HEK293 (cell line): ENCODE measurements at regions not wholly inside any gene's neighbourhood (a gene's known extent, or its start where the extent isn't known, plus 50 kb on each side); places are given as distances from the start of the nearest gene placed in this dataset.

ENCODE experiments used
- BCL11A ChIP-seq: fragments of 450-650 bp; formaldehyde crosslinking; IDR thresholded peaks from 2 replicates; pipeline ENCODE4 v1.5.1; 2016; ENCODE audit warnings: low read depth, missing biosample characterization, missing genetic modification characterization
- ZBTB21 ChIP-seq: fragments of 450-650 bp; formaldehyde crosslinking; IDR thresholded peaks from 2 replicates; pipeline ENCODE4 v1.5.1; 2017; ENCODE audit warnings: missing biosample characterization, missing genetic modification characterization
- ZFP69B ChIP-seq: fragments of 450-650 bp; formaldehyde crosslinking; IDR thresholded peaks from 2 replicates; pipeline ENCODE4 v1.5.1; 2016; ENCODE audit warnings: missing biosample characterization, missing genetic modification characterization
- ZNF175 ChIP-seq: fragments of 450-650 bp; formaldehyde crosslinking; IDR thresholded peaks from 2 replicates; pipeline ENCODE4 v1.5.1; 2016; ENCODE audit warnings: missing biosample characterization, missing genetic modification characterization
- ZNF202 ChIP-seq: fragments of 450-650 bp; formaldehyde crosslinking; IDR thresholded peaks from 2 replicates; pipeline ENCODE4 v1.5.1; 2016; ENCODE audit warnings: missing biosample characterization, missing genetic modification characterization, borderline replicate concordance
- ZNF24 ChIP-seq: fragments of 450-650 bp; formaldehyde crosslinking; IDR thresholded peaks from 2 replicates; pipeline ENCODE4 v1.5.1; 2016; ENCODE audit warnings: missing biosample characterization, missing genetic modification characterization
- ZNF48 ChIP-seq: fragments of 450-650 bp; formaldehyde crosslinking; IDR thresholded peaks from 2 replicates; pipeline ENCODE4 v1.5.1; 2016; ENCODE audit warnings: missing biosample characterization, missing genetic modification characterization
- ZNF544 ChIP-seq: fragments of 450-650 bp; formaldehyde crosslinking; IDR thresholded peaks from 2 replicates; pipeline ENCODE4 v1.5.0; 2017; ENCODE audit warnings: missing biosample characterization, missing genetic modification characterization
- ZNF610 ChIP-seq: fragments of 450-650 bp; formaldehyde crosslinking; IDR thresholded peaks from 2 replicates; pipeline ENCODE4 v1.5.1; 2016; ENCODE audit warnings: missing biosample characterization, missing genetic modification characterization, borderline replicate concordance
- TF ChIP-seq, protein P1 (sequence below): fragments of 450-650 bp; formaldehyde crosslinking; IDR thresholded peaks from 2 replicates; pipeline ENCODE4 v1.5.1; 2016; ENCODE audit warnings: missing biosample characterization, missing genetic modification characterization
- TF ChIP-seq, protein P2 (sequence below): fragments of 450-650 bp; formaldehyde crosslinking; IDR thresholded peaks from 2 replicates; pipeline ENCODE4 v1.5.1; 2016; ENCODE audit warnings: missing biosample characterization, missing genetic modification characterization, low read depth
- TF ChIP-seq, protein P3 (sequence below): fragments of 450-650 bp; formaldehyde crosslinking; conservative IDR thresholded peaks from 2 replicates; pipeline ENCODE4 v1.5.1; 2016; ENCODE audit warnings: low read depth, missing biosample characterization, missing genetic modification characterization
- TF ChIP-seq, protein P4 (sequence below): fragments of 450-650 bp; formaldehyde crosslinking; IDR thresholded peaks from 2 replicates; pipeline ENCODE4 v1.5.1; 2016; ENCODE audit warnings: missing biosample characterization, missing genetic modification characterization

DNA sequence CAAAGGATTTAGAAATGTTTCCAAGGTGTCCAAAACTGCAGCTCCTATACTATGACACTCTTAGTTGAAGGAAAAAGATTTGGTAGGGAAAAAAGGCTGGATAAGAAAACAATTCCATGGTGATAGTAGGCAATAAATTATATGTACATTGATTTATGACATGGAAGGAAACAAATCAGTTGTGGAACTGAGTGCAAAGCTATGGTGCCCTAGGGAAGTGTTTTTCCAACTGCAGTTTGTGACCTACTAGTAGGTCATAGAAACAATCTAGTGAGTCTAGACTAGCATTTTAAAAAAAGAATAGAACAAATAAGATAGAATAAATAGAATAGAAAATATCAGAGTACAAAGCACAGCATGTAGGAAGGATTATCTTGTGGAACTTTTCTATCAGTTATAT is 58.4 kb upstream of the TSPAN5 start:
- TF ChIP-seq, protein P1, sequence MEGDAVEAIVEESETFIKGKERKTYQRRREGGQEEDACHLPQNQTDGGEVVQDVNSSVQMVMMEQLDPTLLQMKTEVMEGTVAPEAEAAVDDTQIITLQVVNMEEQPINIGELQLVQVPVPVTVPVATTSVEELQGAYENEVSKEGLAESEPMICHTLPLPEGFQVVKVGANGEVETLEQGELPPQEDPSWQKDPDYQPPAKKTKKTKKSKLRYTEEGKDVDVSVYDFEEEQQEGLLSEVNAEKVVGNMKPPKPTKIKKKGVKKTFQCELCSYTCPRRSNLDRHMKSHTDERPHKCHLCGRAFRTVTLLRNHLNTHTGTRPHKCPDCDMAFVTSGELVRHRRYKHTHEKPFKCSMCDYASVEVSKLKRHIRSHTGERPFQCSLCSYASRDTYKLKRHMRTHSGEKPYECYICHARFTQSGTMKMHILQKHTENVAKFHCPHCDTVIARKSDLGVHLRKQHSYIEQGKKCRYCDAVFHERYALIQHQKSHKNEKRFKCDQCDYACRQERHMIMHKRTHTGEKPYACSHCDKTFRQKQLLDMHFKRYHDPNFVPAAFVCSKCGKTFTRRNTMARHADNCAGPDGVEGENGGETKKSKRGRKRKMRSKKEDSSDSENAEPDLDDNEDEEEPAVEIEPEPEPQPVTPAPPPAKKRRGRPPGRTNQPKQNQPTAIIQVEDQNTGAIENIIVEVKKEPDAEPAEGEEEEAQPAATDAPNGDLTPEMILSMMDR: no peak
- TF ChIP-seq ZFP69B (tag by site-specific recombination) (no peak), ZBTB21 (no peak), ZNF48 (tag by site-specific recombination) (no peak), ZNF175 (tag by site-specific recombination) (no peak), ZNF544 (tag by site-specific recombination) (no peak), ZNF24 (no peak), ZNF202 (no peak), ZNF610 (no peak), BCL11A (tag by site-specific recombination) (no peak)
- TF ChIP-seq, protein P2, sequence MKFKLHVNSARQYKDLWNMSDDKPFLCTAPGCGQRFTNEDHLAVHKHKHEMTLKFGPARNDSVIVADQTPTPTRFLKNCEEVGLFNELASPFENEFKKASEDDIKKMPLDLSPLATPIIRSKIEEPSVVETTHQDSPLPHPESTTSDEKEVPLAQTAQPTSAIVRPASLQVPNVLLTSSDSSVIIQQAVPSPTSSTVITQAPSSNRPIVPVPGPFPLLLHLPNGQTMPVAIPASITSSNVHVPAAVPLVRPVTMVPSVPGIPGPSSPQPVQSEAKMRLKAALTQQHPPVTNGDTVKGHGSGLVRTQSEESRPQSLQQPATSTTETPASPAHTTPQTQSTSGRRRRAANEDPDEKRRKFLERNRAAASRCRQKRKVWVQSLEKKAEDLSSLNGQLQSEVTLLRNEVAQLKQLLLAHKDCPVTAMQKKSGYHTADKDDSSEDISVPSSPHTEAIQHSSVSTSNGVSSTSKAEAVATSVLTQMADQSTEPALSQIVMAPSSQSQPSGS (tag by site-specific recombination): no peak
- TF ChIP-seq, protein P3, sequence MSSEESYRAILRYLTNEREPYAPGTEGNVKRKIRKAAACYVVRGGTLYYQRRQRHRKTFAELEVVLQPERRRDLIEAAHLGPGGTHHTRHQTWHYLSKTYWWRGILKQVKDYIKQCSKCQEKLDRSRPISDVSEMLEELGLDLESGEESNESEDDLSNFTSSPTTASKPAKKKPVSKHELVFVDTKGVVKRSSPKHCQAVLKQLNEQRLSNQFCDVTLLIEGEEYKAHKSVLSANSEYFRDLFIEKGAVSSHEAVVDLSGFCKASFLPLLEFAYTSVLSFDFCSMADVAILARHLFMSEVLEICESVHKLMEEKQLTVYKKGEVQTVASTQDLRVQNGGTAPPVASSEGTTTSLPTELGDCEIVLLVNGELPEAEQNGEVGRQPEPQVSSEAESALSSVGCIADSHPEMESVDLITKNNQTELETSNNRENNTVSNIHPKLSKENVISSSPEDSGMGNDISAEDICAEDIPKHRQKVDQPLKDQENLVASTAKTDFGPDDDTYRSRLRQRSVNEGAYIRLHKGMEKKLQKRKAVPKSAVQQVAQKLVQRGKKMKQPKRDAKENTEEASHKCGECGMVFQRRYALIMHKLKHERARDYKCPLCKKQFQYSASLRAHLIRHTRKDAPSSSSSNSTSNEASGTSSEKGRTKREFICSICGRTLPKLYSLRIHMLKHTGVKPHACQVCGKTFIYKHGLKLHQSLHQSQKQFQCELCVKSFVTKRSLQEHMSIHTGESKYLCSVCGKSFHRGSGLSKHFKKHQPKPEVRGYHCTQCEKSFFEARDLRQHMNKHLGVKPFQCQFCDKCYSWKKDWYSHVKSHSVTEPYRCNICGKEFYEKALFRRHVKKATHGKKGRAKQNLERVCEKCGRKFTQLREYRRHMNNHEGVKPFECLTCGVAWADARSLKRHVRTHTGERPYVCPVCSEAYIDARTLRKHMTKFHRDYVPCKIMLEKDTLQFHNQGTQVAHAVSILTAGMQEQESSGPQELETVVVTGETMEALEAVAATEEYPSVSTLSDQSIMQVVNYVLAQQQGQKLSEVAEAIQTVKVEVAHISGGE (tag by site-specific recombination): no peak
- TF ChIP-seq, protein P4, sequence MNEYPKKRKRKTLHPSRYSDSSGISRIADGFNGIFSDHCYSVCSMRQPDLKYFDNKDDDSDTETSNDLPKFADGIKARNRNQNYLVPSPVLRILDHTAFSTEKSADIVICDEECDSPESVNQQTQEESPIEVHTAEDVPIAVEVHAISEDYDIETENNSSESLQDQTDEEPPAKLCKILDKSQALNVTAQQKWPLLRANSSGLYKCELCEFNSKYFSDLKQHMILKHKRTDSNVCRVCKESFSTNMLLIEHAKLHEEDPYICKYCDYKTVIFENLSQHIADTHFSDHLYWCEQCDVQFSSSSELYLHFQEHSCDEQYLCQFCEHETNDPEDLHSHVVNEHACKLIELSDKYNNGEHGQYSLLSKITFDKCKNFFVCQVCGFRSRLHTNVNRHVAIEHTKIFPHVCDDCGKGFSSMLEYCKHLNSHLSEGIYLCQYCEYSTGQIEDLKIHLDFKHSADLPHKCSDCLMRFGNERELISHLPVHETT (tag by site-specific recombination): no peak
